ENCODE measurements at regions not wholly inside any gene's neighbourhood (a gene's known extent, or its start where the extent isn't known, plus 50 kb on each side); places are given as distances from the start of the nearest gene placed in this dataset.
"Not testable (repeated sequence)": the region's sequence is repeated elsewhere in the genome, so short reads cannot be mapped to it uniquely, and the experiment has no call there.

- H3K36me3 ChIP-seq = no peaks in the 10 kb centered on the region
- H3K27me3 ChIP-seq = no peaks in the 10 kb centered on the region
- no peak overlapping the region for H3K27ac ChIP-seq
- WGBS, 2 donors = 62 to 83% methylated on average over 2 of the region's 2 CpGs
- no peak overlapping the region for H3K4me3 ChIP-seq
- DNase-seq = no peak
- peaks cover 0 to 3% (median 0%) of the 10 kb centered on the region in 4 donors for H3K9me3 ChIP-seq
- H3K4me1 ChIP-seq = no peaks in the 10 kb centered on the region
- TF ChIP-seq EP300 (IDR thresholded peaks at IDR 0.05) = no peak
- TF ChIP-seq POLR2A (IDR thresholded peaks at IDR 0.05) = no peak
- no peak for TF ChIP-seq CTCF (IDR thresholded peaks at IDR 0.05)
- TF ChIP-seq POLR2AphosphoS5 (IDR thresholded peaks at IDR 0.05) = no peak
- intact Hi-C loops (cut with DNase I) = no loop called here
Observed at GRCh38 chr14:80037349-80037748, 174.0 kb downstream of the DIO2 start.

GRCh38 chr14:80024417-80024816 lies 186.9 kb downstream of the DIO2 start:
- TF ChIP-seq EP300 (IDR thresholded peaks at IDR 0.05) = no peak
- H3K27me3 ChIP-seq = no peaks in the 10 kb centered on the region
- intact Hi-C loops (cut with DNase I) = no loop called here
- H3K4me3 ChIP-seq = no peak overlapping the region
- 91 to 95% methylated on average over 4 of the region's 4 CpGs for WGBS, 2 donors
- no peaks in the 10 kb centered on the region for H3K4me1 ChIP-seq
- H3K36me3 ChIP-seq = no peaks in the 10 kb centered on the region
- H3K9me3 ChIP-seq = peaks cover 0 to 2% (median 0%) of the 10 kb centered on the region in 4 donors
- no peak overlapping the region for H3K27ac ChIP-seq
- DNase-seq = no peak

GRCh38 chr14:80018476-80018875 lies 192.8 kb downstream of the DIO2 start:
- DNase-seq; intact Hi-C loops (cut with DNase I); H3K27me3 ChIP-seq; H3K9me3 ChIP-seq; H3K27ac ChIP-seq; H3K4me3 ChIP-seq; H3K4me1 ChIP-seq; H3K36me3 ChIP-seq: not testable (repeated sequence)
- 68 to 84% methylated on average over 3 of the region's 3 CpGs for WGBS, 2 donors

GRCh38 chr14:80017795-80018194 lies 193.5 kb downstream of the DIO2 start:
- intact Hi-C loops (cut with DNase I) = no loop called here
- Histone ChIP-seq H3K27me3 (no peaks in the 10 kb centered on the region), H3K4me1 (no peaks in the 10 kb centered on the region), H3K36me3 (no peaks in the 10 kb centered on the region), H3K9me3 (peaks cover 0 to 2% (median 0%) of the 10 kb centered on the region in 4 donors), H3K27ac (no peak overlapping the region), H3K4me3 (no peak overlapping the region)
- TF ChIP-seq POLR2A (IDR thresholded peaks at IDR 0.05) (no peak), POLR2AphosphoS5 (IDR thresholded peaks at IDR 0.05) (no peak), CTCF (IDR thresholded peaks at IDR 0.05) (no peak), EP300 (IDR thresholded peaks at IDR 0.05) (no peak)
- DNase-seq = no peak
- 67 to 73% methylated on average over 4 of the region's 4 CpGs for WGBS, 2 donors

GRCh38 chr14:80010245-80010644 lies 201.1 kb downstream of the DIO2 start:
- H3K9me3 ChIP-seq; H3K27ac ChIP-seq; H3K4me3 ChIP-seq; H3K36me3 ChIP-seq; H3K27me3 ChIP-seq; intact Hi-C loops (cut with DNase I); H3K4me1 ChIP-seq; DNase-seq: not testable (repeated sequence)
- no CpG with 5 or more reads among the region's 1 CpG for WGBS, 2 donors

GRCh38 chr14:80005561-80005960 lies 205.7 kb downstream of the DIO2 start:
- no peaks in the 10 kb centered on the region for H3K9me3 ChIP-seq
- 0 to 69% methylated on average over 1 of the region's 1 CpG for WGBS, 2 donors
- no peaks in the 10 kb centered on the region for H3K4me1 ChIP-seq
- TF ChIP-seq POLR2AphosphoS5 (IDR thresholded peaks at IDR 0.05) (no peak), CTCF (IDR thresholded peaks at IDR 0.05) (no peak), POLR2A (IDR thresholded peaks at IDR 0.05) (no peak), EP300 (IDR thresholded peaks at IDR 0.05) (no peak)
- H3K4me3 ChIP-seq = no peak overlapping the region
- no peak overlapping the region for H3K27ac ChIP-seq
- DNase-seq = no peak
- intact Hi-C loops (cut with DNase I) = no loop called here
- H3K27me3 ChIP-seq = no peaks in the 10 kb centered on the region
- no peaks in the 10 kb centered on the region for H3K36me3 ChIP-seq
